OCI-LY3 (cell line): ENCODE measurements at regions not wholly inside any gene's neighbourhood (a gene's known extent, or its start where the extent isn't known, plus 50 kb on each side); places are given as distances from the start of the nearest gene placed in this dataset.

Experiments used
- H2AFZ ChIP-seq: fragments of 200-600, 300-600 bp; shearing (Covaris generic); 2 replicates; pipeline ENCODE4 v1.6.0; 2014; ENCODE audit warnings: antibody characterized with exemption, low read depth, low read length
- H3K27ac ChIP-seq: fragments of 200-600, 300-600 bp; sonication (generic); 2 replicates; pipeline ENCODE4 v1.5.1; 2014; ENCODE audit warnings: mild to moderate bottlenecking, low read length, moderate library complexity, mixed read lengths
- H3K27me3 ChIP-seq: fragments of 200-600, 300-600 bp; sonication (generic); 2 replicates; pipeline ENCODE4 v1.6.1; 2014; ENCODE audit warnings: low read depth, low read length, mixed read lengths
- H3K36me3 ChIP-seq: fragments of 200-600, 300-600 bp; sonication (generic); replicated peaks from 2 replicates; pipeline ENCODE3; 2014; ENCODE audit warnings: low read depth, low read length, mixed read lengths
- H3K4me1 ChIP-seq: fragments of 300-600, 200-600 bp; sonication (generic); 2 replicates; pipeline ENCODE4 v1.6.1; 2014; ENCODE audit warnings: low read length, mixed read lengths
- H3K4me2 ChIP-seq: fragments of 200-600, 300-600 bp; sonication (generic); 2 replicates; pipeline ENCODE4 v1.6.1; 2014; ENCODE audit warnings: low read length, mixed read lengths
- H3K4me3 ChIP-seq: fragments of 300-600, 200-600 bp; sonication (generic); 2 replicates; pipeline ENCODE4 v1.5.1; 2014; ENCODE audit warnings: antibody characterized with exemption, mild to moderate bottlenecking, low read length, moderate library complexity
- H3K79me2 ChIP-seq: fragments of 300-600, 200-600 bp; shearing (Covaris generic); 2 replicates; pipeline ENCODE4 v1.6.1; 2014; ENCODE audit warnings: mild to moderate bottlenecking, low read length, mixed read lengths
- H3K9ac ChIP-seq: fragments of 300-600, 200-600 bp; shearing (Covaris generic); 2 replicates; pipeline ENCODE4 v1.6.0; 2014; ENCODE audit warnings: mild to moderate bottlenecking, low read length, moderate library complexity
- H3K9me3 ChIP-seq: fragments of 200-600, 300-600 bp; shearing (Covaris generic); 2 replicates; pipeline ENCODE4 v1.6.1; 2014; ENCODE audit warnings: low read length, mixed read lengths; ENCODE audit not compliant: insufficient read depth
- H4K20me1 ChIP-seq: fragments of 200-600, 300-600 bp; sonication (generic); 2 replicates; pipeline ENCODE4 v1.6.1; 2016; ENCODE audit warnings: low read length, mixed read lengths; ENCODE audit not compliant: insufficient read depth
- CTCF ChIP-seq: fragments of 200-600, 300-600 bp; sonication (generic); IDR thresholded peaks from 2 replicates; pipeline ENCODE4 v1.5.1; 2014; ENCODE audit warnings: antibody characterized with exemption, low read length, low read depth
- EZH2phosphoT487 ChIP-seq: fragments of 200-600 bp; shearing (Covaris generic); IDR thresholded peaks from 2 replicates; pipeline ENCODE4 v1.6.1; 2018; ENCODE audit warnings: antibody characterized with exemption, mixed run types, low read depth

GRCh38 chr1:38456531-38456876 lies 403.1 kb downstream of the RRAGC start:
- H3K27me3 ChIP-seq, result no peaks in the 10 kb centered on the region

GRCh38 chr1:38455829-38456530 lies 403.6 kb downstream of the RRAGC start:
- no peak overlapping the region for H3K4me3 ChIP-seq
- H3K27ac ChIP-seq, result no peak overlapping the region
- no peak overlapping the region for H3K9ac ChIP-seq
- H3K27me3 ChIP-seq, result no peaks in the 10 kb centered on the region
- no peaks in the 10 kb centered on the region for H3K9me3 ChIP-seq
- H4K20me1 ChIP-seq, result no peaks in the 10 kb centered on the region
- no peak overlapping the region for H2AFZ ChIP-seq
- TF ChIP-seq CTCF, result no peak
- TF ChIP-seq EZH2phosphoT487, result no peak
- no peaks in the 10 kb centered on the region for H3K79me2 ChIP-seq
- H3K4me1 ChIP-seq, result no peaks in the 10 kb centered on the region
- no peaks in the 10 kb centered on the region for H3K36me3 ChIP-seq
- no peak overlapping the region for H3K4me2 ChIP-seq

More at GRCh38 chr1:38456531-38456876, 403.1 kb downstream of the RRAGC start:
- Histone ChIP-seq H3K9ac (no peak overlapping the region), H3K79me2 (no peaks in the 10 kb centered on the region), H3K4me2 (no peak overlapping the region), H4K20me1 (no peaks in the 10 kb centered on the region), H3K27ac (no peak overlapping the region), H3K36me3 (no peaks in the 10 kb centered on the region), H2AFZ (no peak overlapping the region), H3K4me1 (no peaks in the 10 kb centered on the region), H3K4me3 (no peak overlapping the region), H3K9me3 (no peaks in the 10 kb centered on the region)
- TF ChIP-seq CTCF (no peak), EZH2phosphoT487 (no peak)

- Histone ChIP-seq H4K20me1 (no peaks in the 10 kb centered on the region), H3K27ac (no peak overlapping the region), H3K36me3 (no peaks in the 10 kb centered on the region), H3K4me1 (no peaks in the 10 kb centered on the region), H3K4me3 (no peak overlapping the region), H3K27me3 (no peaks in the 10 kb centered on the region), H3K79me2 (no peaks in the 10 kb centered on the region), H3K9ac (no peak overlapping the region), H3K4me2 (no peak overlapping the region), H3K9me3 (no peaks in the 10 kb centered on the region), H2AFZ (no peak overlapping the region)
- no peak for TF ChIP-seq EZH2phosphoT487
These were observed 404.7 kb downstream of the RRAGC start for GRCh38 chr1:38454749-38455441.

- H3K4me2 ChIP-seq, result no peak overlapping the region
- TF ChIP-seq EZH2phosphoT487 (no peak), CTCF (no peak)
- no peaks in the 10 kb centered on the region for H3K79me2 ChIP-seq
These were observed 405.3 kb downstream of the RRAGC start for GRCh38 chr1:38454236-38454635.

More at GRCh38 chr1:38454236-38454635, 405.3 kb downstream of the RRAGC start:
- Histone ChIP-seq H3K4me1 (no peaks in the 10 kb centered on the region), H3K9ac (no peak overlapping the region), H3K9me3 (no peaks in the 10 kb centered on the region), H3K4me3 (no peak overlapping the region), H3K27ac (no peak overlapping the region), H4K20me1 (no peaks in the 10 kb centered on the region), H3K36me3 (no peaks in the 10 kb centered on the region), H2AFZ (no peak overlapping the region), H3K27me3 (no peaks in the 10 kb centered on the region)
